ENCODE measurements at regions not wholly inside any gene's neighbourhood (a gene's known extent, or its start where the extent isn't known, plus 50 kb on each side); places are given as distances from the start of the nearest gene placed in this dataset.

DNA sequence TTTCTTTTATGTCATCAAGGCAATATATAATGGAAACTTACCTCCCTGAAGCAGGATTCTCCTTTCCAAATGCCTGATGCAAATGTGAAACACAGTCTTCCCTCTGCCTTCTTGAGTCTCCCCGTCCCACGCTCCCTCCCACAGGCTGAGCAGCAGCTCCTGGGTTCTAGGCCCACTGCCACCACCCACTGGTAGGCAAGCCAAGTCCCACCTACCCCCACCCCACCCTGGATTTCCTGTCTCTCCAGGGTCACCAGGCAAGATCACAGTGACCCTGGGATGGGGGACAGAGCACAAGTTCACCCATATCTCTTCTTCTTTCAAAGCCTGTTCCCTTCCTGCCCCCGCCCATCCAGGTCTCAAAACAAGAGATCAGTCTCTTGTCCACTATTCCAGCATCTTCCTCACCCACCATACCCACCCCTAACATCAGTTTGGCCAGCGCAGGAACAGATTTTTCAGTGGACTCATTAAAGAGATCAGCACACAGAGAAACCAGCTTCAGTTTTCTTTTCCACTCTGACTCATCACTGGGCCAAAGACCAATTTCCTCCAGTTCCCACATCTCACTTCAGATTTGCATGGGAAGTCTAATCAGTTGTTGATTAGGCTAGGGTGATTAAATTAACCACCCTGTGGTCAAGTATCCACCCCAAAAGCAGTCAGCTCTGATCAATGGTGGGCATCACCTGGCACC lies 151.5 kb downstream of the ACTL7B start:
- no peak for TF ChIP-seq EZH2 (IDR thresholded peaks at IDR 0.05; ENCODE audit: borderline replicate concordance, low read depth, low read length, severe bottlenecking)
- TF ChIP-seq, protein P1, sequence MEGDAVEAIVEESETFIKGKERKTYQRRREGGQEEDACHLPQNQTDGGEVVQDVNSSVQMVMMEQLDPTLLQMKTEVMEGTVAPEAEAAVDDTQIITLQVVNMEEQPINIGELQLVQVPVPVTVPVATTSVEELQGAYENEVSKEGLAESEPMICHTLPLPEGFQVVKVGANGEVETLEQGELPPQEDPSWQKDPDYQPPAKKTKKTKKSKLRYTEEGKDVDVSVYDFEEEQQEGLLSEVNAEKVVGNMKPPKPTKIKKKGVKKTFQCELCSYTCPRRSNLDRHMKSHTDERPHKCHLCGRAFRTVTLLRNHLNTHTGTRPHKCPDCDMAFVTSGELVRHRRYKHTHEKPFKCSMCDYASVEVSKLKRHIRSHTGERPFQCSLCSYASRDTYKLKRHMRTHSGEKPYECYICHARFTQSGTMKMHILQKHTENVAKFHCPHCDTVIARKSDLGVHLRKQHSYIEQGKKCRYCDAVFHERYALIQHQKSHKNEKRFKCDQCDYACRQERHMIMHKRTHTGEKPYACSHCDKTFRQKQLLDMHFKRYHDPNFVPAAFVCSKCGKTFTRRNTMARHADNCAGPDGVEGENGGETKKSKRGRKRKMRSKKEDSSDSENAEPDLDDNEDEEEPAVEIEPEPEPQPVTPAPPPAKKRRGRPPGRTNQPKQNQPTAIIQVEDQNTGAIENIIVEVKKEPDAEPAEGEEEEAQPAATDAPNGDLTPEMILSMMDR (IDR thresholded peaks at IDR 0.05; ENCODE audit: extremely low read depth in 1 of 2, insufficient read depth in 1 of 2, low read depth in 1 of 2, low read length in 2 of 2) = no peak
- TF ChIP-seq POLR2AphosphoS5 (IDR thresholded peaks at IDR 0.05; ENCODE audit: insufficient read depth, low read depth, low read length) = no peak
- TF ChIP-seq JUN (IDR thresholded peaks at IDR 0.05; ENCODE audit: borderline replicate concordance, insufficient read depth, insufficient read length, low read depth) = no peak
- TF ChIP-seq MYC (IDR thresholded peaks at IDR 0.05; ENCODE audit: low read depth, low read length) = no peak
- no peak for TF ChIP-seq POLR2A (IDR thresholded peaks at IDR 0.05; ENCODE audit: low read depth, low read length)
- TF ChIP-seq, protein P2, sequence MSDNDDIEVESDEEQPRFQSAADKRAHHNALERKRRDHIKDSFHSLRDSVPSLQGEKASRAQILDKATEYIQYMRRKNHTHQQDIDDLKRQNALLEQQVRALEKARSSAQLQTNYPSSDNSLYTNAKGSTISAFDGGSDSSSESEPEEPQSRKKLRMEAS (IDR thresholded peaks at IDR 0.05; ENCODE audit: insufficient read depth, insufficient read length) = no peak
- no peak for TF ChIP-seq GATA2 (IDR thresholded peaks at IDR 0.05; ENCODE audit: insufficient read depth, insufficient read length, low read depth, low read length)
- TF ChIP-seq FOS (IDR thresholded peaks at IDR 0.05; ENCODE audit: borderline replicate concordance, insufficient read depth, low read length) = no peak

Data from endothelial cell of umbilical vein (primary cell).